ENCODE measurements at regions not wholly inside any gene's neighbourhood (a gene's known extent, or its start where the extent isn't known, plus 50 kb on each side); places are given as distances from the start of the nearest gene placed in this dataset.
"Not testable (repeated sequence)": the region's sequence is repeated elsewhere in the genome, so short reads cannot be mapped to it uniquely, and the experiment has no call there.

- DNase-seq (ENCODE audit: low read depth, low spot score), result no peak
Observed at GRCh38 chr16:6732166-6732565, 600.5 kb upstream of the RBFOX1 start.

- DNase-seq (ENCODE audit: low read depth, low spot score), result no peak
Observed at GRCh38 chr16:6728381-6728780, 604.3 kb upstream of the RBFOX1 start.

- no peak for DNase-seq (ENCODE audit: low read depth, low spot score)
Observed at GRCh38 chr16:6726621-6727020, 606.0 kb upstream of the RBFOX1 start.

- no peak for DNase-seq (ENCODE audit: low read depth, low spot score)
Observed at GRCh38 chr16:6725634-6726331, 606.9 kb upstream of the RBFOX1 start.

GRCh38 chr16:6725206-6725605 is 607.4 kb upstream of the RBFOX1 start:
- not testable (repeated sequence) for DNase-seq (ENCODE audit: low read depth, low spot score)

- DNase-seq (ENCODE audit: low read depth, low spot score), result no peak
Observed at GRCh38 chr16:6722786-6723185, 609.9 kb upstream of the RBFOX1 start.

GRCh38 chr16:6714510-6714909 is 618.1 kb upstream of the RBFOX1 start:
- no peak for DNase-seq (ENCODE audit: low read depth, low spot score)

- DNase-seq (ENCODE audit: low read depth, low spot score), result no peak
Observed at GRCh38 chr16:6709736-6710135, 622.9 kb upstream of the RBFOX1 start.

- no peak for DNase-seq (ENCODE audit: low read depth, low spot score)
Observed at GRCh38 chr16:6708576-6709215, 623.9 kb upstream of the RBFOX1 start.

- DNase-seq (ENCODE audit: low read depth, low spot score), result no peak
Observed at GRCh38 chr16:6704306-6704930, 628.2 kb upstream of the RBFOX1 start.

- no peak for DNase-seq (ENCODE audit: low read depth, low spot score)
Observed at GRCh38 chr16:6701096-6701495, 631.5 kb upstream of the RBFOX1 start.

GRCh38 chr16:6698548-6698947 is 634.1 kb upstream of the RBFOX1 start:
- no peak for DNase-seq (ENCODE audit: low read depth, low spot score)

- no peak for DNase-seq (ENCODE audit: low read depth, low spot score)
Observed at GRCh38 chr16:6695666-6696065, 637.0 kb upstream of the RBFOX1 start.

- DNase-seq (ENCODE audit: low read depth, low spot score), result no peak
Observed at GRCh38 chr16:6694636-6695035, 638.0 kb upstream of the RBFOX1 start.

- not testable (repeated sequence) for DNase-seq (ENCODE audit: low read depth, low spot score)
Observed at GRCh38 chr16:6693418-6693817, 639.2 kb upstream of the RBFOX1 start.

- DNase-seq (ENCODE audit: low read depth, low spot score), result no peak
Observed at GRCh38 chr16:6692874-6693273, 639.8 kb upstream of the RBFOX1 start.

- DNase-seq (ENCODE audit: low read depth, low spot score), result no peak
Observed at GRCh38 chr16:6690741-6691140, 641.9 kb upstream of the RBFOX1 start.

GRCh38 chr16:6689643-6690042 is 643.0 kb upstream of the RBFOX1 start:
- DNase-seq (ENCODE audit: low read depth, low spot score), result no peak

- no peak for DNase-seq (ENCODE audit: low read depth, low spot score)
Observed at GRCh38 chr16:6687593-6687992, 645.1 kb upstream of the RBFOX1 start.

GRCh38 chr16:6684076-6684673 is 648.5 kb upstream of the RBFOX1 start:
- no peak for DNase-seq (ENCODE audit: low read depth, low spot score)

GRCh38 chr16:6682142-6682811 is 650.4 kb upstream of the RBFOX1 start:
- DNase-seq (ENCODE audit: low read depth, low spot score), result no peak

- no peak for DNase-seq (ENCODE audit: low read depth, low spot score)
Observed at GRCh38 chr16:6678586-6678985, 654.1 kb upstream of the RBFOX1 start.
